ENCODE measurements at regions not wholly inside any gene's neighbourhood (a gene's known extent, or its start where the extent isn't known, plus 50 kb on each side); places are given as distances from the start of the nearest gene placed in this dataset.

DNA sequence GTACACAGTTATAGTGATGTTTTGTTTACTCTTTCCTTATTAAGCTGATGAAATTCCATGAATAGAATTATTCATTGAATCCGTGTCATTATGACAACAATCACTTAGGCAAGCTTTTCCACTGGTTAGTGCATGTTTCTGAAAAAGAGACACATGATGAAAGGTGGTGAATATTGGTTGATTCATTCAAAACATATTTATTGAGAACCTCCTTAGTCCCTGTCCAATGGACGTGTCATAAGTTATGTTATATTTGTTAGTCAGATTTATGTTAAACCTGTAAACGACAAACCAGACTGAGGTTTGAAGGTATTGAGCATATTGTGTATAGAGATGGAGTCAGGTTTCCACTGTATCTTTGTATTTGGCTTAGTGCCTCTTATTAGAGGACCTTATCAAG, 1888.9 kb upstream of the CDH6 start:
- peak overlapping the region; percentile 54 for H3K27ac ChIP-seq
- TF ChIP-seq, protein P1, sequence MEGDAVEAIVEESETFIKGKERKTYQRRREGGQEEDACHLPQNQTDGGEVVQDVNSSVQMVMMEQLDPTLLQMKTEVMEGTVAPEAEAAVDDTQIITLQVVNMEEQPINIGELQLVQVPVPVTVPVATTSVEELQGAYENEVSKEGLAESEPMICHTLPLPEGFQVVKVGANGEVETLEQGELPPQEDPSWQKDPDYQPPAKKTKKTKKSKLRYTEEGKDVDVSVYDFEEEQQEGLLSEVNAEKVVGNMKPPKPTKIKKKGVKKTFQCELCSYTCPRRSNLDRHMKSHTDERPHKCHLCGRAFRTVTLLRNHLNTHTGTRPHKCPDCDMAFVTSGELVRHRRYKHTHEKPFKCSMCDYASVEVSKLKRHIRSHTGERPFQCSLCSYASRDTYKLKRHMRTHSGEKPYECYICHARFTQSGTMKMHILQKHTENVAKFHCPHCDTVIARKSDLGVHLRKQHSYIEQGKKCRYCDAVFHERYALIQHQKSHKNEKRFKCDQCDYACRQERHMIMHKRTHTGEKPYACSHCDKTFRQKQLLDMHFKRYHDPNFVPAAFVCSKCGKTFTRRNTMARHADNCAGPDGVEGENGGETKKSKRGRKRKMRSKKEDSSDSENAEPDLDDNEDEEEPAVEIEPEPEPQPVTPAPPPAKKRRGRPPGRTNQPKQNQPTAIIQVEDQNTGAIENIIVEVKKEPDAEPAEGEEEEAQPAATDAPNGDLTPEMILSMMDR (IDR thresholded peaks at IDR 0.05) = no peak
- TF ChIP-seq ZFX (IDR thresholded peaks at IDR 0.05; ENCODE audit: borderline replicate concordance) = no peak

DNA sequence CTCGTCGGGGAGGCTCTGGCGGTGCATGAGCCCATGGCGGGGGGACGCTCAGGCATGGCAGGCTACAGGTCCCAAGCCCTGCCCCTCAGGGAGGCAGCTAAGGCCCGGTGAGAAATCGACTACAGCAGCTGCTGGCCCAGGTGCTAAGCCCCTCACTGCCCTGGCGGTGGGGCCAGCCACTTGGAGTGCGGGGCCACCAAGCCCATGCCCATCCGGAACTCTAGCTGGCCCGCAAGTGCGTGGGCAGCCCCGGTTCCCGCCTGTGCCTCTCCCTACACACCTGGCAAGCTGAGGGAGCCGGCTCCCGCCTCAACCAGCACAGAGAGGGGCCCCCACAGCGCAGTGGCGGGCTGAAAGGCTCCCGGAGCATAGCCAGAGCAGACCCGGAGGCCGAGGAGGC, 1896.9 kb upstream of the CDH6 start:
- H3K27ac ChIP-seq = no peak overlapping the region
- TF ChIP-seq, protein P1 (IDR thresholded peaks at IDR 0.05) = no peak
- no peak for TF ChIP-seq ZFX (IDR thresholded peaks at IDR 0.05; ENCODE audit: borderline replicate concordance)

DNA sequence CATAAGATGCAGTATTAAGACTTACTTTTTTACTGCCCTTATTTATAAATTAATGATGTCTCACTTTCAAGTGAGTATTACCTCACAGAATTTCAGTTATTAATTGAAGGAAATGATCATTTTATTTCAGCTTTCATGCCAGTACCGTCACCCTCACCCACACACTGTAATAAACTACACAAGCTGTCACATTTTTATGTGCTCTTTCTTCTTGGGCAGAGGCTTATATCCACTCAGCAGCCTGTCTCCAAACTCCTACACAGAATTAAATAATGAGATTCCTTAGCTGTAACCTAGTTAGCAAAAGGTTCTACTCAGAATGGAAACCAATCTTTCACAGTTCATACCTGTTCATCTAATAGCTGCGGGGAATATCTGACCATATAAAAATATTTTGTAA, 1915.8 kb upstream of the CDH6 start:
- no peak for TF ChIP-seq ZFX (IDR thresholded peaks at IDR 0.05; ENCODE audit: borderline replicate concordance)
- TF ChIP-seq, protein P1 (IDR thresholded peaks at IDR 0.05) = no peak
- H3K27ac ChIP-seq = no peak overlapping the region

GRCh38 chr5:29276371-29276770, 1917.1 kb upstream of the CDH6 start:
- no peak overlapping the region for H3K27ac ChIP-seq
- TF ChIP-seq, protein P1 (IDR thresholded peaks at IDR 0.05) = no peak
- TF ChIP-seq ZFX (IDR thresholded peaks at IDR 0.05; ENCODE audit: borderline replicate concordance) = no peak

GRCh38 chr5:29263915-29264351, 1929.6 kb upstream of the CDH6 start:
- TF ChIP-seq ZFX (IDR thresholded peaks at IDR 0.05; ENCODE audit: borderline replicate concordance) = no peak
- TF ChIP-seq, protein P1 (IDR thresholded peaks at IDR 0.05) = no peak
- H3K27ac ChIP-seq = no peak overlapping the region

DNA sequence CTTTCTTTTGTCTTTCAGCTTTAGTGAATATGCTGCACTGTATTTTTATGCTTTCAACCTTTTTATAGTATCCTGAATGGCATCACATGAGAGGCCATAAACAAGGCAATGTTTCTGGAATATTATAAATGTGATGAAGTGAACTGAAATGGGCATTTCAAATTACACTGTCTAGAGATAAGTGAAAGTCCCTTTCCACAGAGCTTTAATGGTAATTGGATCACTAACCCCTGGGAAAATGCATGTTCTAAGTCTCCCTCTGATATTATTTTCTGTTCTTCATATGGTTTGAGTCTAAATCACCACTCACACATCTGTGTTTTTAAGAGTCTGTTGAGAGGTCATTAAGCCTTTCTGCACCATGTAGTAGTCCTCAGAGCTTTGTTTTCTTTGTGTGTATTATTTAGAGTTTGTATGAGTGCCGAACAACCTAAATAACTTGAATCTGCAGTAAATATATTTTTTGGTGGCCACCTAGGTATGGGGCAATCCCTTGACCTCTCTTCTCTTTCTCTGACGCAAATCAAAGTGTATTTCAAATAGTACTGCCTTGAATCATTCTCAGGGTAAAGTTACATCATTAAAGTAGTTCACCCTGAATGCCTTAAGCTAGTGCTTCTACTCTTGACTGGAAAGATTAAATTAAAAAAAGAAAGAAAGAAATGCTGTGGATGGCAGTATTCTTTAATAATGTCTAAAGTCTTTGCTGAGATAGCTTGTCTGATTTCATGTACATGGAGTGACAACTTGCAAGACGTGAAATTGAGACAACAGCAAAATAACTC, 1931.0 kb upstream of the CDH6 start:
- TF ChIP-seq, protein P1 (IDR thresholded peaks at IDR 0.05) = no peak
- no peak for TF ChIP-seq ZFX (IDR thresholded peaks at IDR 0.05; ENCODE audit: borderline replicate concordance)
- H3K27ac ChIP-seq = no peak overlapping the region

GRCh38 chr5:29261213-29261612, 1932.3 kb upstream of the CDH6 start:
- TF ChIP-seq, protein P1 (IDR thresholded peaks at IDR 0.05) = no peak
- TF ChIP-seq ZFX (IDR thresholded peaks at IDR 0.05; ENCODE audit: borderline replicate concordance) = no peak
- no peak overlapping the region for H3K27ac ChIP-seq
